NCI-H510A (cell line): ENCODE measurements at regions not wholly inside any gene's neighbourhood (a gene's known extent, or its start where the extent isn't known, plus 50 kb on each side); places are given as distances from the start of the nearest gene placed in this dataset.

ENCODE experiments used
- DNase-seq: peaks from one replicate; lab custom pipeline; 2025; lab: John Stamatoyannopoulos, UW

DNA sequence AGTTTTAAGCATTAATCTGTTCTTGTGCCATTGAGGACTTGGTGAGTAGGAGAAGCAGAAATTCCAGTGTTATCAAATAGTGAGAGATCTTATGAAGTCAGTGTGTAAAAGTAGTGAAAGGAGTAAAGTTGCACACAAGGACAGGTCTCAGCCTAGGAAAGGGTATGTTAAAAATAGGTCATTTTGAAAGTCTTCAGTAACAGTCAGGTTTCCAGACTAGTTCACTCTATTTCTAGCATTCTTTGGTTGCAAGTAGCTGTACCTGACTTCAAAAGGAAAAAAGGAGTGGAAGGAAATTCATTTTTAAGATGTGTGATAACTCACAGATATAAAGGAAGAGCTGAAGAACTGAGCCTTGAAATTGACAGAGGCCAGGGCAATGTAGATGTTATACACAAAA lies 250.1 kb upstream of the SATB1 start:
- no peak for DNase-seq

DNA sequence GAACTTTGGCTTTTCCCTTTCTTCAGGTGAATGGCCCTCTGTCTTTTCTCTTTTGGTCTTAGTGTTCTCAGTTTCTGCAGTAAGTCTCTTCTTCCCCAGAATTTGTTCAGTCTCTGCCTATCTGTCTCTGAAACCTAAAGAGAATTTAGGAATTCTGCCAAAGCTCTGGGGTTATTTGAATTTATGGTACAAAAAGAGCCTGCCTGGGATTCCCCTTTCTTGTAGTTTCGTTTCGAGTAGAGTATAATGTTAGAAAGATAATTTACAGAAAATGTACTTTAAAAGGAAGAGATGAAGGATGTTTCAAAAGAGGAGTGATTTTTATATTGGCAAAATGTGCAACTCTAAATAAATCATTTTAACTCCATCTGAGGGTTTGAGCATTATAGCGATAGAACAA lies 247.4 kb upstream of the SATB1 start:
- no peak for DNase-seq

DNA sequence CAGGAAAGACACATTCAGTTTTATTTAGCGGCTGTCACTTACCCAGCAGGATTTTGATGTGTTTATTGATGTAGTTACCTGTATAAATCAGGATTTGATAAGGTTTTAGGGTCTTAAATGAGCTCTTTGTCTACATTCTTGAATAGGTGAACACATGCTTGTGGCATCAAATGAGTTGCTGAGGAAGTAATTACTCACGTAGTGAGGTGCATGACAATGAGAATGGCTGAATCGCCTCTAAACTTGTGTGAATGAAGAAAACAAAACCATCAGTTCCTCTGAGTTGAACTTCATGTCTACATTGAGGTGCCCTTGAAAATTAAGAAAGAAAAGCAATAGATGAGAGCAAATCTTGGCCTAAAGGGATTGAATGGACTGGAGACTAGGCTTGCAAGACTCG lies 245.6 kb upstream of the SATB1 start:
- no peak for DNase-seq

DNA sequence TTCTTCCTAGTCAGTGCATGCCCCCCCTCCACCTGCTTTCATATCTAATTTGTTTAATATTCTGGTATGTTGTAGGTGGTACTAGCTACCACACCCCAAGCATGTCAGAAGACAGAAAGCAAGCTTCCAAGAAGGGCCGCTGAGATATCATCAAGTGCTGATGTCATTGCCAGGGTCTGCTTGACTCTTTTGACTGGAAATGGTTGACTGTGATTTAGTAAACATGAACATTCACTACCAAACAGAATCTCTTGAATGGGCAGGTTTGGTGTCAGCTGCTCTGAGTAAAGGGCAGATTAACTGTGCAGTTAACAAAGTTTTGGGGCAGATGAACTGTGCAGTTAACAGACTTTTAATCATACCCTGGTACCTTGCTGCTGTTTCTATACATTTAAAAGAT lies 244.2 kb upstream of the SATB1 start:
- DNase-seq, result no peak

DNA sequence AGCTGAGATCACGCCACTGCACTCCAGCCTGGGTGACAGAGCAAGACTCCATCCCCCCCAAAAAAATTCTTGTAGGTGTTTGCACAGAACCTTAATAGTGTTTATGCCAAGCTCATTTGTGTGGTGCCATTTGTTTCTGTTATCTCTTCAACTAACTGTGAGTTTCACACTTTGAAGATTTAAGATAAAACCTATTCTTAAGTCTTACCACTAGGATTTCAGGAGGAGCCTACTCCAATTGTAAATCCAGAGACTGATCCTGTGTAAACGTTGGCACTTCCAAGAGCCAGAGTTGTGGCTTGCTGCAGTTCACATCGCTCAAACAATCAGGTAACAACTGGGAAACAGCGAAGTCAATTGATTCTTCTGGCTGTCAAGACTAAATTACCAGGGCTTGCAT lies 242.4 kb upstream of the SATB1 start:
- DNase-seq, result no peak

DNA sequence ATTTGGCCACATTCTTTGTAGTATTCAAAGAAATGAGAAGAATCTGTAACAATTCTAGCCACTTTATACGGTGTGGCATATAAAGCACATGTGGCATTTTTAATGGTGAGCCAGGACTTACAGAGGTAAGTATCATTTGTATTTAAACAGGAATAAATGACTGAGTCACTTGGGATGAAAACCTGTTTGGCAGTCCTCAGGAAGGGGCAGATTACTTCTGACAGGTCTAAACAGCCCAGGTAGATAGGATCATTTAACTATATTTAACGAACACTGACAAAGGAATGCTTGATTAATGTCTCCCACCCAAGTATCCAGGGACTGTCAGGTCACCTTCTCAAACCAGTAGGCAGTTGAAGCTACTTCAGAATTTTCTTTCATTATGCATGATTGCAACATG lies 241.5 kb upstream of the SATB1 start:
- DNase-seq, result no peak

DNA sequence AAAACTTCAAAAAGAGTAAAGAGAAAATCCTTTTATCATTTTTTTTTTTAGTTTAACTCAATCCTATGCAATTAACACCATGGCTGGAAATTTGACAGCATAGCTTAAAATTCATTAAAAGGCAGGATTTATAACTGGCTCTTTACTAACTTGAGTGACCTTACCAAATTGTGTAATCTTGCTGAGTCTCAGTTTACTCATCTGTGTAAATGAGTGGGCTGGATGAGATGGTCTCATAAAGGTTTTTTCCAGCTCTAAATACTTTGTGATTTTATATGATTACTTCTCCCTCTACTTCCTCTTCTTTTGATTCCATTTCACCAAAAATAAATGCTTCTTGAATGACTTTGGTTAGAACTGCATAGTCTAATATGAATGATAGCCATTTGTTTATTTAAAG lies 234.9 kb upstream of the SATB1 start:
- no peak for DNase-seq

DNA sequence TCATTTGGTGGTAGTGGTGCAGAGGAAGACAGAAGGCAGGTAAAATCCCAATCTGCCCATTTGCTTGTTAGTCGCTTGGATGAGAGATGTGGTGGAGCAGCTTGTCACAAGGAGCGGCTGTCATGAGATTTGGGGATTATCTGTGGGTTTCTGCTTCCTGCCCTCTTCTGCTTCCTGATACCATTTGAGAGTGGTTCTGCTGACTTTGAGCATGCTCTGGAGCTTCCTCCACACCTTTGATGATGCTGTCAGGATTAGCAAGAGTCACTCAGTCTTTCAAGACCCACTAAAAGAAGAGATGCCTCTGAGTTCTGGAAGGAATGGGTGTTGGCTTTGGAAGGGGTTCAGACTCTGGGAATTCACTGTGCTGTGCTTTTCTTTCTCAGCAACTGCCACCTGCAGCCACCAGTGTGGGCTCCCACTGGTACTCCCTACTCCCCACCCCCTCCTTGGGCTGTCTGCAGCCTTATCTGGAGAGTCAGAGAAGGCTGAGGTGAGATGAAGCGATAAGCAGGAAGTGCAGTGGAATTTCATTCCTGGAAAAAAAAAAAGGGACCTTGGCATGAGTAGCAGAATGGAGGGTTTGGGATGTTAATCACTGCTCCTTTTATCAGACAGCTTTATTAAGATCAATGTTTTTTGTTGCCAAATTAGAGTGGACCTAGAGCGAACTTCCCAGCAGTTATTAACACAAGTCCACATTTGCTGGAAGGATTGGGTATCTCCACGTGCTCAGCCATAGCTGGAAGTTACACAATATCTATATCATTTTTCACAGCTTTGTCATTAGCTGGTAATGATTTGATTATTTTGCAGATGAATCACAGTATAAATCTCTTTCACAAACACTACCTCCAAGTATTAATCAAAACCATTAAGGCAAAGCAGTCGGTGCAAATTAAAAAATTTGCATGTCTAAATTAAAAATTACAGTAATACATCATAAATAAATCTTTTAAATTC lies 233.0 kb upstream of the SATB1 start:
- DNase-seq, result no peak

DNA sequence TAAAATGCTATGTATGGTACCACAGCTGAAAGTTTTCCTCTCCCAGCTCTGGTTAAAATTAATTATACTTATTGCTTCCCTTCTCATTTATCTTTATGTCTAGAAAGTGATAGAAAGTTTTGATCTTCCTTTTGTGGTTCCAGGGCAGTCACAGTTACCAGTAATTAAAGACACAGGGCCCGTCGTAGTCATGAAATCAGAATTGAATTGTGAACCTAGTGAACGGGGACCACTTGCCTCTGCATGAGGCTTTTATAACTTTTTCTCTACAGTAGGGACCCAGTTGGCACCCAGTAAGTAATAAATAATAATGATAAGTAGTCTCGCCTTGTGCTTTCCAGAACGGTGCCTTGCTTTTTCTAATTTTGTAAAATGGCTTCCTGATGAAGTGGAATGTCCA lies 231.7 kb upstream of the SATB1 start:
- no peak for DNase-seq

DNA sequence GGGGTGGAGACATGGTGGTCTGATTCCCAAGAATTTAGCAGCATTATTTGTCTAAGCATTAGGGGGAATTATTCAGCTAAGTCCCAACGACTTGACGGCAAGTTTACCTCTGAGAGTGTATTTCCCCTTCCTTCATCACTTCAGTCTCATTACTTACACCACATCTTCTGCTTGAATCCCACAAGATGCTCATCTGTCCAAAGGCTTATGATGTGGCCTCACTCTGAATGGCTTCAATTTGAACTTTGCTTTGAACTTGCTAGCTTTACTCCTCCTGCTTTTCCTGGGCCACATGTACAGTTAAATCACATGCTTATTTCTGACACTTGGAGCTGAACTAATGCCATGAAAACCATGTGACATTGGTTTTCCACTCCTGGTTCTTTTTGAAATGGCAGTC lies 231.3 kb upstream of the SATB1 start:
- DNase-seq, result no peak

DNA sequence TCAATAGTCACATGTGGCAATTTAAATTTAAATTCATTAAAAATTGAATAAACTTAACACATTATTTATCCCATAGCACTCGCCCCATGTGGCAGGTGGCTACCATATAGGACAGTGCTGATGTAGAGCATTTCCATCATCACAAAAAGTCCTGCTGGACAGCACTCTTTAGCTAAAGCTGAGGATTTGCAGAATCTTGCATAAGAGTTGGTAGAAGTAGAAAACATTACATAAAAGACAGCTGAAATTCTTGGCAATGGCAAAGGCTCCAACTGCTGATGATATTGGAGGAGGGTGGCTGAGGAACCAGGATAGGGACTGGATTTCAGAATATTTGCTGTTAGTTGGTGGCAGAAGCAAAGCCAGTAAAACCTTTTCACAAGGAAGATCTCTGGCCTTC lies 230.7 kb upstream of the SATB1 start:
- no peak for DNase-seq

DNA sequence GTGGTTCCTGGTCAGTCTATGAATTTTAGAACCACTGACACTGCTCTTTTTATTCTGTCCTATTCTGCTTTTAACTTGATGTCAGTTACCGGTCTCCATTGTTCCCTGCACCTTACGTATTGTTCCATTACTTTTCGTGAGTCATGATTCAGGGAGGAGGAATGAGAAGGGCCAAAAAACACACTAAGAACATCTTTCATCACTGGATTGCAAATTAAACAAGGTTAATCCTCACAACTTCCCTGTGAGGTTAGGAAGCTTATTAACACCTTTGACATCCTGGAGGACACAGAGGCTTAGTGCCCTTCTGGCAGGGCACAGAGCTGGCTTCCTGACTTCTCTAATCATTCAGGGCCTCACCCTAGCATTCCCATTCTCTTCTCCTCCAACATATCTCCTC lies 227.6 kb upstream of the SATB1 start:
- DNase-seq, result no peak

DNA sequence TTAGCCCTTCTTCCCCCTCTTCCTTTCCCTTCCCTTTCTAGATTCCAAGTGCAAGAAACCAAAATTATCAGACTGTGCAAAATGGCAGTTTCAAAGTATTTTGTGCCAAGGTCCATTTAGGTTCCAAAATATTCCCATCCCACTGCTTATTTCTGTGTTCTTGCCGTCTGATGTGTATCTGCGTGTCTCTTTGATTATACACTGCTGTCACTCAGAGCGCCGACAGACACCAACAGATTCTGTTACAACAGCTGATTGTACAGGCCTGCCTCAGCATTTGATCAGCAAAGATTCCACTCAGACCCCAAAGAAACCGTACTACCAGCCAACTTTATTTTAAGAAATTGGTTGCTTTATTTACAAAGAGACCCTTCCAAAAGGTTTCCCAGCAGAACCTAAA lies 225.6 kb upstream of the SATB1 start:
- DNase-seq, result no peak

DNA sequence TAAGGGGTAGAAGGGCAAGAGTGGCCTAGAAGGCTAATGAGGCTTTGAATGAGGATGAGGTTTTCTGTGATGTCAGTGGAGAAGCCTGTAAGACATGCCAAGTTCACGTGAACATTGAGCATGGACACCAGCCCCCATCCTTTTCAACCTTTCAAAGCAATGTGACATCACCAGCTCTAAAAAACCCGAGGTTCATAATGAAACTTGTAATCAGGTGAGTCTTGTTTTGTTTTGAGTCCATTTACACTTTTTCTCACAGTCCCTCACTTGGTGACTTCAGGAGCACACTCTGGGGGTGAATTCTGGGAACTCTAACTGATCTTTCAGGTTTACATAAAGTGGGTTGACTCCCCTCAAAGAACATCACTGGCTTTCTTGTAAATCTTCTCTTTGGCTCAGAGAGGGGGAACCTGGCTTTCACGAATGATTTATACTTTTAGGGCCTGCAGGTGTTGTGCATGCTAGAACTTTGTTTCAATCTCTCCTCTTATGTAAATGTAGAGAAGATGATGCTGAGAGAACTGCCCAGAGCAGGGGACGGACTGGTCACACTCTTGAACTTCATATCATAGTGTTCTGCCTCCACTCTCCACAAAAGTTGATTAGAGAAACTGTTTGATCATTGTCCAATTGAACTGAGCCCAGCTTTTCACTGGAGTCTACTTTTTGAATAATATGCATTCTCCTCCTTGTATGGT lies 224.7 kb upstream of the SATB1 start:
- no peak for DNase-seq

DNA sequence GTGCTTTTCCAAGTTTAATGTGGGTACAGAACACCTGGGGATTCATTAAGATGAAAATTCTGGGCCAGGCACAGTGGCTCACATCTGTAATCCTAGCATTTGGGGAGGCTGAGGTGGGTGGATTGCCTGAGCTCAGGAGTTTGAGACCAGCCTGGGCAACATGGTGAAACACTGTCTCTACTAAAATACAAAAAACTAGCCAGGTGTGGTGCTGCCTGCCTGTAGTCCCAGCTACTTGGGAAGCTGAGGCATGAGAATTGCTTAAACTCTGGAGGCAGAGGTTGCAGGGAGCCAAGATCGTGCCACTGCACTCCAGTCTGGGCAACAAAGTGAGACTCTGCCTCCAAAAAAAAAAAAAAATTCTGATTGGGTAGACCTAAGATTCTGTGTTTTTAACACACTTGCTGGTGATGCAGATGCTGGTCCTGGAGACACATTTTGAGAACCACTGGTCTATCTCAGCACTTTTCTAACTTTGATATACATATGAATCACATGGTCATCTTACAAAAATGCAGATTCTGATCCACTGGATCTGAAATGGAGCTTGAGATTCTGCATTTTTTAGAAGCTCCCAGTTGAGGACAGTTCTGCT lies 223.8 kb upstream of the SATB1 start:
- no peak for DNase-seq

DNA sequence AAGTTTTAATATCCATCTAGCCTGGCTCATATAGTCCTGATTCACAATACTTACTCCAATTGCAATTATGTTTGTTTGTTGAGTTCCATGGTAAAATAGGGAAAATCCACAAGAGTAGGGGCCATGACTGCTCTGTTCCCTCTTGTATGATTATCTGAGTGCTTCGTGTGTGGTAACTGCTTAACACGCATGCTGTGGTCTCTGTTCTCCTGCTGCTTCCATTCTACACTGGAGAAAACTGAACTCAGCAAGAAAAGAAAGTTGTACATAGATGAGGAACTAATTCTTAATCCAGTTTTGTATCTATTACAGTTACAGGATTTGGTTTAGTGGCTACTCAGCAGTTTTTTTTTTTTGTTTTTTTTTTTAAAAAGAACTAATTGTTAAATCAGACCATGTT lies 223.0 kb upstream of the SATB1 start:
- no peak for DNase-seq

DNA sequence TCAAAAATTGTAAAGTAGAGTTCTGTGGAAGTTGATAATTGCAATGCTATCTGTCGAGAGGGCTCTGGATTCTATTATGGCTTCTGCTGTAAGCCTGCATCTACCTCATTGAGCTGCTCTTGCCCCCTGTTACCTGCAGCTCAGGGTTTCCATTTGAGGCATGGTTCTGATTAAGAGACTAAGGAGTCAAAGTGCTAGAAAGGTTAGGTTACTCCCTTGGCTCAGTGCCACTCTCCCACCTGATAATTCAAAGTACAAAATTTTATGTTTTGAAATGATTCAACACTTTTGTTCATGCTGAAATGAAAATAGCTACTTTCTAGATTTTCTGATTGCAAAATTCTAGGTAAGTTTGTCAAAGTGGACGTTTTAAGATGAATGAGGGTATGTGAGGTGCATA lies 220.5 kb upstream of the SATB1 start:
- no peak for DNase-seq

DNA sequence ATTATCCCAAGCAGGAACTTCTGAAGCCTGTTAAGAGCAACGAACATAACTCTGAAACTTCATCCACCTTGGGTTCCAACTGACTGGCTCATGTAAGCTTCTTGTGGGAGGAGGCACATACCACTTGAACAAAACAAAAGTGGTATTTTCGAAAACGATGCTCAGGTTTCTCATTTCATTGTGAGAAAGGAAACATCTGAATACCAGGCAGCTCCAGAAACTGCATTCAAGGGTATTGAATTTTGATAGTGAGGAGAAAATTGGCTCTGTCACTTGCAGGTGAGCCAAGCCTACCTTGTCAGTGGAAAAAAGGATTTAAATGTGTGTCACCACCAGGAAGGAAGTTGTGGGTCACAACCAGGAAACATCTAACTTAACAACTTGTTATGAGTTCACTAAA lies 218.1 kb upstream of the SATB1 start:
- no peak for DNase-seq

DNA sequence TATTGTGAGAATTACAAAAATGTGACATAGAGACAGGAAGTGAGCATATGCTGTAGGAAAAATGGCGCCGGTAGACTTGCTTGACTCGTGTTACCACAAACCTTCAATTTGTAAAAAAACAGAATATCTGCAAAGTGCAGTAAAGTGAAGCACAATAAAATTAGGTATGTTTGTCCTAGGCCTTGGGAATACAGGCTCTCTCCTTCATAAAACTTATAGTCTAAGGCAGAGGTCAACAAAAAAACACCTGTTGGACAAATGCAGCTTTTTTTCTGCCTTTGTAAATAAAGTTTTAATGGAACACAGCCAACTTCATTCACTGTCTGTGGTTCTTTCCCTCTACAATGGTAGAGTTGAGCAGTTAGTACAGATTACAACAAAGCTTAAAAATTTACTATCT lies 216.8 kb upstream of the SATB1 start:
- DNase-seq, result no peak

DNA sequence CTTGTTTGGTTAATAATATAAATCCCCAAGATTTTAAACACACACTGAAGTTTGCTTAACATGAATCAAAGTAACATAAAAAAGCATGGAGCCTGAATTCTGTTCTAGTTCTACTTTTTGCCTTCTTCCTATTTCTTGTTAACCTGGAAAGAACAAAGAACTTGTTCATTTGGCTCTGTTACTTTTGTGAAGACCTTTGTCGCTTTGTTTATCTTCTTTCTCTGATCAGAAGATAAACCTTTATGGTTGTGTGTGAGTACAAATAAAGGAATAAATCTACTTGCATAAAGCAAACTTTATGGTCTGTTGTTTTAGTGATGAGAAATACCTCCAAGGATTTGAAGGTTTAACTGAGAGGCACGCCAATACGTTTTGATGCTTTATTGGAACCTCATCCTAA lies 210.1 kb upstream of the SATB1 start:
- DNase-seq, result no peak

DNA sequence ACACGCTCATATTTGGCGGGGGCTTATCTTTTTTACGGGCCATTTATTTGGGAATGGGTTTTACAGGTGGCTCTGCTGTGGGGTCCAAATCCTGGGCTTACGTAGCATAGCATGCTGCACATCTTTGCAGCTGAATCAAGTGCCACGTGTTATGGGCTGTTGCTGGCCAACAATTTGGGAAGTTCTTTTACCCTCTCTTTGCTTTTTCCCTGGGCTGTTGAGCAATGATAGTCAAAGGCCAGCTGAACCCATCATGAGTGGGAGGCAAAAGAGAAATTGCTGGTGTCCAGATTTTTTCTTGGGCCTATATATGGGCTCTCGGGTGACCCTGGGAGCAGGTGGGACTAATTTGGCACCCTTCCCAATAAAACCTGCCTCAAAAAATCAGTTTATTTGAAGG lies 209.3 kb upstream of the SATB1 start:
- no peak for DNase-seq

DNA sequence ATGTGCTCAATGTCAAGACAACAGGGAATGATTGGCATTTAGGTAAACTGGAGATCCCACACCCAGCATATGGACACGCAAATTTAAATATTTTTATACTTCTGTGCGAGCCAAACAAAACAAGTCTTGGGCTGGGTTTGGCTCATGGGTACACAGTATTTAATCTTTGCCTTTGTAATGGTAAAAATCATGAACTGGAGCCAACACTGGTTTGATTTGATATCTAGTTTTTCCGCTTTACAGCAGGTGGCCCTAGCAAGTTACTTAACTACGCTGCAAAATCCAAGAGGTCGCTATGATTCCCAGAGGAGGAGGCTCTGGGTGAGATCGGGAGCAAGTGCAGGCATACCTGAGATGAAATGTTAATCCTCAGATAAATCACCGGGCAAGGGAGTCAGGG lies 207.9 kb upstream of the SATB1 start:
- DNase-seq, result no peak

DNA sequence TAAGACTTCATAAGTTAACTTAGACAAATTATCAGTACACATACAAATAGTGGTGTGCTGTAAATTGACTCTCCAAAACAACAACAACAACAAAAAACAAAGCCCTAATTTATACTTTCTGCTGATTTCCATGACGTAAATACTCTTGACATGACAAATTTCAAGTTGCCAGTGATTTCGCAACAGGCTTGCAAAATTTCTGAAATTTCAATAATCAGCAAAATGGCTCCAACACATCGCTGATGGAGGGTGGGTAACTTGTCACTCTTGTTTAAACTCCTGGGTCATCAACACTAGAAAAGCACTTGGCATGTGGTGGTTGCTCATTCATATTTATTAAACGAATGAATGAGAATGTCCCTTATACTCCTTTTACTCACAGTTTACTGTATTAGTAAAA lies 205.2 kb upstream of the SATB1 start:
- no peak for DNase-seq
